Loucy (cell line): ENCODE measurements at regions not wholly inside any gene's neighbourhood (a gene's known extent, or its start where the extent isn't known, plus 50 kb on each side); places are given as distances from the start of the nearest gene placed in this dataset.

Source experiments
- H2AFZ ChIP-seq: fragments of 200-600 bp; sonication (generic); 2 replicates; pipeline ENCODE4 v1.6.0; 2016; ENCODE audit warnings: antibody characterized with exemption, mild to moderate bottlenecking, low read length, moderate library complexity
- H3F3A ChIP-seq: fragments of 200-600 bp; 2 replicates; pipeline ENCODE4 v1.6.0; 2016; ENCODE audit warnings: antibody characterized with exemption, low read depth, mild to moderate bottlenecking
- H3K27me3 ChIP-seq: fragments of 200-600 bp; sonication (generic); 2 replicates; pipeline ENCODE4 v1.6.1; 2014; ENCODE audit warnings: low read length, mild to moderate bottlenecking; ENCODE audit not compliant: insufficient read depth, poor library complexity, severe bottlenecking
- H3K36me3 ChIP-seq: fragments of 200-600 bp; sonication (generic); 2 replicates; pipeline ENCODE4 v1.6.1; 2016; ENCODE audit warnings: low read length; ENCODE audit not compliant: insufficient read depth
- H3K4me1 ChIP-seq: fragments of 200-600 bp; sonication (generic); 2 replicates; pipeline ENCODE4 v1.5.1; 2014; ENCODE audit warnings: low read length, mild to moderate bottlenecking; ENCODE audit not compliant: insufficient read depth, poor library complexity, severe bottlenecking
- H3K4me2 ChIP-seq: fragments of 200-600 bp; sonication (generic); 2 replicates; pipeline ENCODE4 v1.6.0; 2014; ENCODE audit warnings: antibody characterized with exemption, low read length, low read depth, mild to moderate bottlenecking; ENCODE audit not compliant: poor library complexity, severe bottlenecking
- H3K4me3 ChIP-seq: fragments of 200-600 bp; sonication (generic); 2 replicates; pipeline ENCODE4 v1.5.1; 2014; ENCODE audit warnings: low read length, mild to moderate bottlenecking, mixed read lengths; ENCODE audit not compliant: poor library complexity, severe bottlenecking
- H3K79me2 ChIP-seq: fragments of 200-600 bp; sonication (generic); 2 replicates; pipeline ENCODE4 v1.6.1; 2014; ENCODE audit warnings: low read length; ENCODE audit not compliant: insufficient read depth
- H3K9ac ChIP-seq: fragments of 200-600 bp; sonication (generic); 2 replicates; pipeline ENCODE4 v1.6.0; 2014; ENCODE audit warnings: mild to moderate bottlenecking, low read depth, low read length, moderate library complexity; ENCODE audit not compliant: poor library complexity, severe bottlenecking
- H3K9me2 ChIP-seq: fragments of 200-600 bp; sonication (generic); replicated peaks from 2 replicates; pipeline ENCODE4 v1.6.1; 2016; ENCODE audit warnings: low read depth, low read length, mixed read lengths
- H3K9me3 ChIP-seq: fragments of 200-600 bp; sonication (generic); 2 replicates; pipeline ENCODE4 v1.6.1; 2014; ENCODE audit warnings: mild to moderate bottlenecking, antibody characterized with exemption, low read length, low read depth; ENCODE audit not compliant: insufficient read depth
- H4K20me1 ChIP-seq: fragments of 200-600 bp; sonication (generic); 2 replicates; pipeline ENCODE4 v1.6.0; 2014; ENCODE audit warnings: antibody characterized with exemption, low read length, mild to moderate bottlenecking; ENCODE audit not compliant: insufficient read depth, poor library complexity, severe bottlenecking
- EZH2phosphoT487 ChIP-seq: fragments of 200-600 bp; IDR thresholded peaks from 2 replicates; pipeline ENCODE4 v1.6.1; 2018; ENCODE audit warnings: antibody characterized with exemption, mild to moderate bottlenecking, moderate library complexity, borderline replicate concordance
- TF ChIP-seq, protein P1 (sequence below): fragments of 200-600 bp; sonication (generic); conservative IDR thresholded peaks from 2 replicates; pipeline ENCODE4 v1.5.1; 2014; ENCODE audit warnings: mild to moderate bottlenecking, antibody characterized with exemption, low read length

DNA sequence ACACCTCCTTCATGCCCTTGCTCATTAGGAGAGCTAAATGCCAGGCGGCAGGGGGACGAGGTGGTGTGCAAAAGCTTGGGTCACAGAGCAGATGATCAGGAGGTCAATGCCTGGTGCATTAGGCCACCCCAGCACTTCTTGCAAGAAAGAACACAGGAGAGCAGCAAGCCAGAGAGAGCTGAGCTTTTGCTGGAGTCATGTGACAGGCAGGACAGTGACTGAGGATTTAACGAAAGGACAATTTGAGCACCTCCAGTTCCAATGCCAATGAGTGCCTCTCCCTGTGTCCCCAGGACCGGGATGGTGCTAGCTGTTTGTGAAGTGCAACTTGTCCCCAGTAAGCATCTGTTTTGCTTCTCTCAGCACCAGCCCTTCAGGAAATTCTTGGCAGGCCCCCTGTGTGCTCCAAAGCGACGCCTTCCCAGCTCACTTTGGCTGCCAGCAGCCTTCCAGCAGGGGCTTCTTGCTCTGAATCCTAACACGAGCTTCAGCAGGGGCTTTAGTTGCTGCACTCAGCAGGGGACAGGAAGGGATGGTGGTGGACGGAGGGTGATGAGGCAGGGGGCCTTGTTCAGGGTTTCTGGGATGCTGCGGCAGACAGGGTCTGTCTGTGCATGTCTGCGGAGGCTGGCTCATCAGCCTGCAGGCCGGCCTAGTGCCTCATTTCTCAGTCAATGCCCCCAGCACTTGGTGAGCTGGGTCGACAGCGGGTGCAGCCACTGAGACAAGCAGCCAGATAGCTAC is 368.1 kb downstream of the RPS24 start:
- no peak overlapping the region for H3K4me3 ChIP-seq
- H3F3A ChIP-seq, result no peaks in the 10 kb centered on the region
- TF ChIP-seq, protein P1, sequence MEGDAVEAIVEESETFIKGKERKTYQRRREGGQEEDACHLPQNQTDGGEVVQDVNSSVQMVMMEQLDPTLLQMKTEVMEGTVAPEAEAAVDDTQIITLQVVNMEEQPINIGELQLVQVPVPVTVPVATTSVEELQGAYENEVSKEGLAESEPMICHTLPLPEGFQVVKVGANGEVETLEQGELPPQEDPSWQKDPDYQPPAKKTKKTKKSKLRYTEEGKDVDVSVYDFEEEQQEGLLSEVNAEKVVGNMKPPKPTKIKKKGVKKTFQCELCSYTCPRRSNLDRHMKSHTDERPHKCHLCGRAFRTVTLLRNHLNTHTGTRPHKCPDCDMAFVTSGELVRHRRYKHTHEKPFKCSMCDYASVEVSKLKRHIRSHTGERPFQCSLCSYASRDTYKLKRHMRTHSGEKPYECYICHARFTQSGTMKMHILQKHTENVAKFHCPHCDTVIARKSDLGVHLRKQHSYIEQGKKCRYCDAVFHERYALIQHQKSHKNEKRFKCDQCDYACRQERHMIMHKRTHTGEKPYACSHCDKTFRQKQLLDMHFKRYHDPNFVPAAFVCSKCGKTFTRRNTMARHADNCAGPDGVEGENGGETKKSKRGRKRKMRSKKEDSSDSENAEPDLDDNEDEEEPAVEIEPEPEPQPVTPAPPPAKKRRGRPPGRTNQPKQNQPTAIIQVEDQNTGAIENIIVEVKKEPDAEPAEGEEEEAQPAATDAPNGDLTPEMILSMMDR, result no peak
- TF ChIP-seq EZH2phosphoT487, result no peak
- H3K9me2 ChIP-seq, result no peaks in the 10 kb centered on the region
- no peaks in the 10 kb centered on the region for H3K79me2 ChIP-seq
- no peaks in the 10 kb centered on the region for H4K20me1 ChIP-seq
- no peaks in the 10 kb centered on the region for H3K27me3 ChIP-seq
- no peaks in the 10 kb centered on the region for H3K9me3 ChIP-seq
- H2AFZ ChIP-seq, result no peak overlapping the region
- H3K4me2 ChIP-seq, result no peak overlapping the region
- no peak overlapping the region for H3K9ac ChIP-seq
- peaks cover 18% of the 10 kb centered on the region for H3K4me1 ChIP-seq
- no peaks in the 10 kb centered on the region for H3K36me3 ChIP-seq

DNA sequence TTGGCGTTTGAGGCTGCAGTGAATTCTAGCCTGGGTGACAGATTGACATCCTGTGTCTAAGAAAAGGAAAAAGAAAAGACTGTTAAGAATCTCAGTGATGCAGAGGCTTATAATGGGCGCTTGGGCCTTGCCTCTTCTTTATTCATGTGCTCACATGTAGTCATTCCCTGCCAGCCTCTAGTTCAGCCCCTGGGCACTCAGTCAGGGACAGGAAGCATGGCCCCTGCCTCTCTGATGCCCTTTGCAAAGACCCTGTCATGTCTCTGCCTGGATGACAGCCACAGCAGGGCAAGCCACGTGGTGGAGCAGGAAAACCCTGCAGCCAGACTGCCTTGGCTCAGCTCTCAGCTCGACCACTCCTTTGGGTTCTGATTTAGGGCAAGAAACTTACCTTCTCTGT is 368.9 kb downstream of the RPS24 start:
- no peaks in the 10 kb centered on the region for H3F3A ChIP-seq
- H3K4me2 ChIP-seq, result no peak overlapping the region
- TF ChIP-seq EZH2phosphoT487, result no peak
- TF ChIP-seq, protein P1, result no peak
- no peak overlapping the region for H3K4me3 ChIP-seq
- H3K9me2 ChIP-seq, result no peaks in the 10 kb centered on the region
- no peaks in the 10 kb centered on the region for H3K9me3 ChIP-seq
- H3K9ac ChIP-seq, result no peak overlapping the region
- H3K79me2 ChIP-seq, result no peaks in the 10 kb centered on the region
- H3K36me3 ChIP-seq, result no peaks in the 10 kb centered on the region
- no peak overlapping the region for H2AFZ ChIP-seq
- no peaks in the 10 kb centered on the region for H3K27me3 ChIP-seq
- H4K20me1 ChIP-seq, result no peaks in the 10 kb centered on the region
- peaks cover 13% of the 10 kb centered on the region for H3K4me1 ChIP-seq

GRCh38 chr10:78403781-78404180 is 370.1 kb downstream of the RPS24 start:
- Histone ChIP-seq H3K4me3 (no peak overlapping the region), H3K9ac (no peak overlapping the region), H3K9me2 (no peaks in the 10 kb centered on the region), H3K36me3 (no peaks in the 10 kb centered on the region), H4K20me1 (no peaks in the 10 kb centered on the region), H2AFZ (no peak overlapping the region), H3K4me2 (no peak overlapping the region), H3F3A (no peaks in the 10 kb centered on the region), H3K27me3 (no peaks in the 10 kb centered on the region), H3K79me2 (no peaks in the 10 kb centered on the region), H3K4me1 (peaks cover 4% of the 10 kb centered on the region), H3K9me3 (no peaks in the 10 kb centered on the region)
- TF ChIP-seq, protein P1, result no peak
- no peak for TF ChIP-seq EZH2phosphoT487
